ENCODE measurements at regions not wholly inside any gene's neighbourhood (a gene's known extent, or its start where the extent isn't known, plus 50 kb on each side); places are given as distances from the start of the nearest gene placed in this dataset.
A peak's percentile ranks its signal among the peaks of the same experiment; 100 is the strongest.

DNA sequence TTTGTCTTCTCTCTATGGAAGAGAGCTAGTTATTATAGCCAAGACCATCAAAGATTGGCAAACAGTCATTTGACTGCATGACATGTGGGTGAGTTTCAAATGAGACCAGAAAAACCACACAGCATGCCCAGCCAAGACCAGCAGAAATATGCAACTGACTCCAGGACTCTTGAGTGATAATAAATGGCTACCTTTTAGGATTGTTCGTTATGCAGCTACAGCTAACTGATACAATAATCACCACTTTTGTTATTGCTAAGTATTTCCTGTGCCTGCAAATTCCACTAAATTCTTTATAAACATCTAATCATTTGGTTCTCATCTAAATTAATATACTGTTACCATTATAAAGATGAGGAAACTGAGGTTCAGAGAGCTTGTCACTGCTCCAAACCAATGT is 528.4 kb upstream of the TBX3 start:
- no peak for DNase-seq (ENCODE audit: low spot score)
- no peak overlapping the region for H3K4me3 Mint-ChIP-seq
- H3K27me3 Mint-ChIP-seq (ENCODE audit: insufficient read depth, low read depth) = peaks cover 12% of the 10 kb centered on the region

DNA sequence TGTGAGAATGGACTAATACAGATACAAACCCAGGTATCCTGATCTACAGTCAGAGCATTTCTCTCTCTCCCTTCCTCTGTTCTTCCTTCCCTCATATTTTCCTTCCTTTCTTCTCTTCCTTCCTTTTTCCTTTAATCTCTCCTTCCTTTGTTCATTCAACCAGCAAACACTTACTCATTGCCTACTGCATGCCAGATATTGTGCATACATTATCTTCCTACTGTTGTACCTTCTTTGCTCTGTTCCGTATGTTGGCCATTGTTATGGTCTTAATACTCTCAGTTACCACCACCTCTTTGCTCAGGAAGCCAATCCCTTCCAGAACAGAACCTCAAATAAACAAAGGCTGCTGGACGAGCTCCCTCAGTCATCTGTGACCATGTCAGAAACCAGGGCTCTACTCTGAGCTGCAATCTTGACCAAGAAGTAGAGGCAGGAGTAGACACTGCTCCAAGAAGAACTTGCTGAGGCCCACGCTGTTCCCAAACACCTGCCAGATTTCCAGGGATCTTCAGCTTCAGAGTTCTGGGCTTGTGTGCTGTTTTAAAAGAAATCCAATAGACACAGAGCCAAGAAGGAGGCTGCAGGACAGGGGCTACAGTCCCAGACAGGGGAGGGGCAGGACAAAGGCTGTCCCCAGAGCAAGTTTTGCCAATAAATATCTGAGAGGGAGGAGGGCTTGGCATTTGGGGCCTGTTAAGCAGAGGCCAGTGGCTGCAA is 526.7 kb upstream of the TBX3 start:
- H3F3A ChIP-seq (ENCODE audit: low read depth) = peaks cover 5% of the 10 kb centered on the region
- DNase-seq (ENCODE audit: low spot score) = no peak
- no peaks in the 10 kb centered on the region for H4K20me1 ChIP-seq (ENCODE audit: low read depth)
- H3K36me3 ChIP-seq = no peaks in the 10 kb centered on the region
- no peak overlapping the region for H3K4me3 ChIP-seq
- no peaks in the 10 kb centered on the region for H3K27me3 ChIP-seq
- H3K4me1 ChIP-seq = peaks cover 22% of the 10 kb centered on the region
- H3K9me3 Mint-ChIP-seq = no peaks in the 10 kb centered on the region
- peaks cover 11% of the 10 kb centered on the region for H3K27me3 Mint-ChIP-seq (ENCODE audit: insufficient read depth, low read depth)
- no peak overlapping the region for H3K27ac Mint-ChIP-seq
- no peaks in the 10 kb centered on the region for H3K79me2 ChIP-seq (ENCODE audit: low read depth)
- H3K4me1 Mint-ChIP-seq = peaks cover 19% of the 10 kb centered on the region
- no peak overlapping the region for H3K9ac ChIP-seq
- peak overlapping the region; percentile 22 for H2AFZ ChIP-seq (replicated peaks)
- H3K9me3 ChIP-seq (ENCODE audit: low read depth) = no peaks in the 10 kb centered on the region
- no peak overlapping the region for H3K4me3 Mint-ChIP-seq
- H3K27ac ChIP-seq = no peak overlapping the region
- no peak overlapping the region for H3K4me2 ChIP-seq
- no peaks in the 10 kb centered on the region for H3K36me3 Mint-ChIP-seq
- TF ChIP-seq EZH2phosphoT487 (IDR thresholded peaks at IDR 0.05) (no peak), EZH2 (IDR thresholded peaks at IDR 0.05) (no peak), CTCF (IDR thresholded peaks at IDR 0.05) (no peak)

More for the DNA sequence above, 528.4 kb upstream of the TBX3 start:
- H3K27ac Mint-ChIP-seq = no peak overlapping the region
- H3K9me3 Mint-ChIP-seq = no peaks in the 10 kb centered on the region
- Histone ChIP-seq H3K4me2 (no peak overlapping the region), H3K9ac (no peak overlapping the region), H3F3A (ENCODE audit: low read depth) (no peaks in the 10 kb centered on the region), H3K4me1 (peaks cover 22% of the 10 kb centered on the region), H3K9me3 (ENCODE audit: low read depth) (no peaks in the 10 kb centered on the region), H3K79me2 (ENCODE audit: low read depth) (no peaks in the 10 kb centered on the region), H2AFZ (replicated peaks) (no peak overlapping the region), H3K4me3 (no peak overlapping the region), H4K20me1 (ENCODE audit: low read depth) (no peaks in the 10 kb centered on the region), H3K27ac (no peak overlapping the region), H3K36me3 (no peaks in the 10 kb centered on the region), H3K27me3 (no peaks in the 10 kb centered on the region)
- peaks cover 19% of the 10 kb centered on the region for H3K4me1 Mint-ChIP-seq
- no peak for TF ChIP-seq CTCF (IDR thresholded peaks at IDR 0.05)
- TF ChIP-seq EZH2 (IDR thresholded peaks at IDR 0.05) = no peak
- TF ChIP-seq EZH2phosphoT487 (IDR thresholded peaks at IDR 0.05) = no peak
- H3K36me3 Mint-ChIP-seq = no peaks in the 10 kb centered on the region

DNA sequence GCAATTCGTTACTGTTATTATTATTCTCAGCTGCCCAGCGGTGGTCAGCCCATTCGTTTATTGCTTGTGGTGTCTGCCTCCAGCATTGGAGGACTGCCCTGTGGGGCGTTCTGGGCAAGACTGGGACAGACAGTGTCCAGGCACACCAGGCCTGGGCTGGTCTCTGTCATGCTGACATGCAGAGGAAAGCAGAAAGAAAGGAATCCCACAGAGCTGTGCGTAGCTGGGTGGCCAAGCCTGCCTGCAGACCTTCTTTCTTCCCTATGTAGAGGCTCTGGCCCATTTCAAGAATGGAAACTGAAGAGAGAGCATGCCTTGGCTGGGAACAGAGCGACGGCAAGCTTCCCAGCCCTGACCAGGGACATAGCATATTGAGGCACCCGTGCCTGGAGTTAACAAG is 525.3 kb upstream of the TBX3 start:
- Histone ChIP-seq H3K27ac (no peak overlapping the region), H3K4me1 (peaks cover 22% of the 10 kb centered on the region), H2AFZ (replicated peaks) (peak overlapping the region; percentile 67), H3K27me3 (no peaks in the 10 kb centered on the region), H3F3A (ENCODE audit: low read depth) (peaks cover 5% of the 10 kb centered on the region), H3K9me3 (ENCODE audit: low read depth) (no peaks in the 10 kb centered on the region), H3K79me2 (ENCODE audit: low read depth) (no peaks in the 10 kb centered on the region), H4K20me1 (ENCODE audit: low read depth) (no peaks in the 10 kb centered on the region), H3K4me3 (no peak overlapping the region), H3K4me2 (no peak overlapping the region), H3K36me3 (no peaks in the 10 kb centered on the region), H3K9ac (no peak overlapping the region)
- peak; percentile 10 for DNase-seq (ENCODE audit: low spot score)
- Mint-ChIP-seq H3K27me3 (ENCODE audit: insufficient read depth, low read depth) (peaks cover 11% of the 10 kb centered on the region), H3K9me3 (no peaks in the 10 kb centered on the region), H3K4me1 (peaks cover 24% of the 10 kb centered on the region), H3K36me3 (no peaks in the 10 kb centered on the region), H3K27ac (peak overlapping the region; percentile 47), H3K4me3 (no peak overlapping the region)
- TF ChIP-seq EZH2 (IDR thresholded peaks at IDR 0.05) = no peak
- TF ChIP-seq EZH2phosphoT487 (IDR thresholded peaks at IDR 0.05) = no peak
- no peak for TF ChIP-seq CTCF (IDR thresholded peaks at IDR 0.05)
